Pancreas (tissue), 10 donors: ENCODE measurements at regions not wholly inside any gene's neighbourhood (a gene's known extent, or its start where the extent isn't known, plus 50 kb on each side); places are given as distances from the start of the nearest gene placed in this dataset.
A peak's percentile ranks its signal among the peaks of the same experiment; 100 is the strongest.
"Not testable (repeated sequence)": the region's sequence is repeated elsewhere in the genome, so short reads cannot be mapped to it uniquely, and the experiment has no call there.

Experiments
- ATAC-seq, 4 donors: fragments of 200-7000 bp; cut with Tn5 transposase; one replicate each; pipeline versions ENCODE4 v1.8.0 to v1.9.1; 2020; ENCODE audit warnings: mild to moderate bottlenecking in 4 of 4, moderate library complexity in 4 of 4
- DNase-seq, 6 donors: peaks; one replicate each; pipeline ENCODE4 v3.0.0-alpha.2; 2020
- FAIRE-seq: peaks from 2 replicates; lab custom pipeline; 2012; peaks lifted over from hg19 to GRCh38; lab: Jason Lieb, UNC
- H3K27ac ChIP-seq, 4 donors: fragments of 200-600 bp; sonication (generic); 1 replicate in 3 of 4; 2 replicates in 1 of 4; pipeline versions ENCODE4 v1.5.0 to v1.8.0; 2020
- H3K27me3 ChIP-seq, 4 donors: fragments of 200-600 bp; one replicate each; pipeline ENCODE4 v1.8.0; 2021
- H3K36me3 ChIP-seq, 3 donors: fragments of 200-600 bp; sonication (generic) in 1 of 3; one replicate each; pipeline versions ENCODE4 v1.5.0 to v1.8.0; 2020 to 2021
- H3K4me1 ChIP-seq, 3 donors: fragments of 200-600 bp; one replicate each; pipeline ENCODE4 v1.8.0; 2021
- H3K4me3 ChIP-seq, 4 donors: fragments of 200-600 bp; sonication (generic) in 2 of 4; one replicate each; pipeline versions ENCODE4 v1.5.0 to v1.8.0; 2020 to 2021
- H3K9me3 ChIP-seq, 4 donors: fragments of 200-600 bp; one replicate each; pipeline ENCODE4 v1.8.0; 2021
- CTCF ChIP-seq, 4 donors: fragments of 200-600 bp; sonication (generic) in 3 of 4; IDR thresholded peaks; one replicate each; pipeline versions ENCODE4 v1.5.0 to v1.8.0; 2021; ENCODE audit warnings: antibody characterized with exemption in 4 of 4
- WGBS, 2 donors: extraction: QIAGEN DNeasy Blood & Tissue Kit; methylation state at CpG; one replicate each; pipeline ENCODE4 v1.1.7; 2013; 5-methylcytosine and 5-hydroxymethylcytosine counted together
- intact Hi-C, 3 donors: fragments of 100-400 bp; cut with DNase I; formaldehyde crosslinking; loops; one replicate each; pipeline versions ENCODE4 v1.11.1 to v1.14.2; 2022
- donor health status: healthy with polysubstance abuse.
- donor health status: DM: no; HTN: no; CAD: no; lungs with moderate emphysema.
- donor health status: DM: no; HTN: no; CAD: no.
- donor health status: control.
- donor health status: control.
- donor health status: Bipolar disorder and iron deficiency.
- donor health status: DM: yes; HTN: yes; CAD: no.
- donor health status: DM: no; HTN: no; CAD: no.
- donor health status: DM: no; HTN: no; CAD: no.
- donor health status: DM: yes; HTN: yes; CAD: no.

- no peak overlapping the region for H3K27ac ChIP-seq
- FAIRE-seq, result no peak
- H3K4me3 ChIP-seq, result no peak overlapping the region
- H3K27me3 ChIP-seq, result no peaks in the 10 kb centered on the region
- WGBS, 2 donors, result 76 to 77% methylated on average over 5 of the region's 5 CpGs
- DNase-seq, result no peak
- ATAC-seq, result no peak
- no peak for TF ChIP-seq CTCF (IDR thresholded peaks at IDR 0.05)
- H3K4me1 ChIP-seq, result peaks cover 8 to 15% (median 11%) of the 10 kb centered on the region in 3 donors
- H3K36me3 ChIP-seq, result no peaks in the 10 kb centered on the region
- intact Hi-C loops, result no loop called here
- no peaks in the 10 kb centered on the region for H3K9me3 ChIP-seq
Observed at GRCh38 chr20:53855733-53856132, 214.7 kb downstream of the BCAS1 start.

- FAIRE-seq, DNase-seq, H3K27ac ChIP-seq, H3K27me3 ChIP-seq, H3K4me3 ChIP-seq, intact Hi-C loops, H3K9me3 ChIP-seq, ATAC-seq, H3K36me3 ChIP-seq: not testable (repeated sequence)
- H3K4me1 ChIP-seq, result peaks cover 8 to 15% (median 11%) of the 10 kb centered on the region in 3 donors
- WGBS, 2 donors, result 87 to 99% methylated on average over 3 to 5 of the region's 10 CpGs
Observed at GRCh38 chr20:53854609-53854926, 215.8 kb downstream of the BCAS1 start.

- Histone ChIP-seq H3K27ac (no peak overlapping the region), H3K9me3 (no peaks in the 10 kb centered on the region), H3K27me3 (no peaks in the 10 kb centered on the region), H3K36me3 (no peaks in the 10 kb centered on the region), H3K4me1 (peaks cover 2 to 11% (median 7%) of the 10 kb centered on the region in 3 donors), H3K4me3 (no peak overlapping the region)
- intact Hi-C loops, result no loop called here
- DNase-seq (no peak), FAIRE-seq (no peak), ATAC-seq (no peak)
- no peak for TF ChIP-seq CTCF (IDR thresholded peaks at IDR 0.05)
- WGBS, 2 donors, result 90% methylated on average over 4 of the region's 4 CpGs
Observed at GRCh38 chr20:53853111-53853713, 217.2 kb downstream of the BCAS1 start.

GRCh38 chr20:53852691-53853090, 217.7 kb downstream of the BCAS1 start:
- ATAC-seq (no peak), DNase-seq (no peak), FAIRE-seq (no peak)
- no peak for TF ChIP-seq CTCF (IDR thresholded peaks at IDR 0.05)
- H3K4me1 ChIP-seq, result peaks cover 0 to 6% (median 2%) of the 10 kb centered on the region in 3 donors
- no peak overlapping the region for H3K27ac ChIP-seq
- H3K36me3 ChIP-seq, result no peaks in the 10 kb centered on the region
- 93 to 99% methylated on average over 5 of the region's 5 CpGs for WGBS, 2 donors
- H3K9me3 ChIP-seq, result no peaks in the 10 kb centered on the region
- intact Hi-C loops, result no loop called here
- H3K27me3 ChIP-seq, result no peaks in the 10 kb centered on the region
- no peak overlapping the region for H3K4me3 ChIP-seq

GRCh38 chr20:53852014-53852413, 218.4 kb downstream of the BCAS1 start:
- H3K27ac ChIP-seq, result no peak overlapping the region
- ATAC-seq, result peak in 2 of 4 donors; percentile 20 to 38

More at GRCh38 chr20:53852014-53852413, 218.4 kb downstream of the BCAS1 start:
- intact Hi-C loops, result no loop called here
- no peak overlapping the region for H3K4me3 ChIP-seq
- no peaks in the 10 kb centered on the region for H3K9me3 ChIP-seq
- no peaks in the 10 kb centered on the region for H3K36me3 ChIP-seq
- WGBS, 2 donors, result 61 to 64% methylated on average over 3 of the region's 3 CpGs
- H3K4me1 ChIP-seq, result no peaks in the 10 kb centered on the region
- TF ChIP-seq CTCF (IDR thresholded peaks at IDR 0.05), result no peak
- no peak for DNase-seq
- no peak for FAIRE-seq
- H3K27me3 ChIP-seq, result no peaks in the 10 kb centered on the region
